GM12874 (cell line): ENCODE measurements at regions not wholly inside any gene's neighbourhood (a gene's known extent, or its start where the extent isn't known, plus 50 kb on each side); places are given as distances from the start of the nearest gene placed in this dataset.

Experiments used
- CTCF ChIP-seq: IDR thresholded peaks from 2 replicates; pipeline ENCODE4 v1.5.1; 2011; ENCODE audit warnings: low read depth, mild to moderate bottlenecking, control low read depth, low read length, moderate library complexity; ENCODE audit not compliant: insufficient read depth

- TF ChIP-seq CTCF: no peak
These were observed 297.9 kb downstream of the GATA3 start for GRCh38 chr10:8352171-8353075.

GRCh38 chr10:8356283-8356682, 301.8 kb downstream of the GATA3 start:
- no peak for TF ChIP-seq CTCF

GRCh38 chr10:8359467-8359866, 305.0 kb downstream of the GATA3 start:
- TF ChIP-seq CTCF: no peak

GRCh38 chr10:8360365-8360764, 305.9 kb downstream of the GATA3 start:
- TF ChIP-seq CTCF: no peak

- no peak for TF ChIP-seq CTCF
These were observed 306.5 kb downstream of the GATA3 start for GRCh38 chr10:8360814-8361509.

GRCh38 chr10:8361510-8361844, 307.0 kb downstream of the GATA3 start:
- no peak for TF ChIP-seq CTCF

- TF ChIP-seq CTCF: no peak
These were observed 311.7 kb downstream of the GATA3 start for GRCh38 chr10:8365935-8366911.
